ENCODE measurements at regions not wholly inside any gene's neighbourhood (a gene's known extent, or its start where the extent isn't known, plus 50 kb on each side); places are given as distances from the start of the nearest gene placed in this dataset.

GRCh38 chr17:34156741-34157589, 98.1 kb upstream of the CCL2 start:
- H3K27ac ChIP-seq: no peak overlapping the region
- TF ChIP-seq CTCF (conservative IDR thresholded peaks at IDR 0.05) (no peak), ZFX (IDR thresholded peaks at IDR 0.05) (no peak)

GRCh38 chr17:34161690-34162089, 93.4 kb upstream of the CCL2 start:
- no peak overlapping the region for H3K27ac ChIP-seq
- TF ChIP-seq ZFX (IDR thresholded peaks at IDR 0.05) (no peak), CTCF (conservative IDR thresholded peaks at IDR 0.05) (no peak)

GRCh38 chr17:34163123-34163522, 92.0 kb upstream of the CCL2 start:
- TF ChIP-seq ZFX (IDR thresholded peaks at IDR 0.05) (no peak), CTCF (conservative IDR thresholded peaks at IDR 0.05) (no peak)
- no peak overlapping the region for H3K27ac ChIP-seq

- H3K27ac ChIP-seq: no peak overlapping the region
- TF ChIP-seq ZFX (IDR thresholded peaks at IDR 0.05): no peak
- TF ChIP-seq CTCF (conservative IDR thresholded peaks at IDR 0.05): peak; percentile 48
Measured at GRCh38 chr17:34163646-34164045, 91.4 kb upstream of the CCL2 start.

DNA sequence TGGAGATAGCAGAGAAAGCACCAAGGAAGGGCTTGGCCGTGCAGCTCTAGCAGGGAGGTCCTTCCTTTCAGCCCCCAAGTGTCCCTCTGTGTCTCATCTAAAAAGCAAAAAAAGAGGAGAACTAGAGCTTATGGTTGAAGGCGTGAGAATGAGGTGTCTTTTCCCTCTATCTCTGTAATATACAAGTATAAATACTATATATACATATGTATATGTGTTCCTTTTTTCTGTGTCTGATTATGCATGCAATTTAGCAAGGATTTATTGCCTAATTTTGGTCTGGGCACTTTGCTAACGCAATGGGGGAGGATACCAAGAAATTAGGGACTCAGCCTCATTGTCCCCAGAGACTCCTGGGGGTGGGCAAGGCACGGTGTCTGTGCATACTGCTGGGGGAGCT, 90.2 kb upstream of the CCL2 start:
- no peak for TF ChIP-seq ZFX (IDR thresholded peaks at IDR 0.05)
- TF ChIP-seq CTCF (conservative IDR thresholded peaks at IDR 0.05): no peak
- no peak overlapping the region for H3K27ac ChIP-seq

DNA sequence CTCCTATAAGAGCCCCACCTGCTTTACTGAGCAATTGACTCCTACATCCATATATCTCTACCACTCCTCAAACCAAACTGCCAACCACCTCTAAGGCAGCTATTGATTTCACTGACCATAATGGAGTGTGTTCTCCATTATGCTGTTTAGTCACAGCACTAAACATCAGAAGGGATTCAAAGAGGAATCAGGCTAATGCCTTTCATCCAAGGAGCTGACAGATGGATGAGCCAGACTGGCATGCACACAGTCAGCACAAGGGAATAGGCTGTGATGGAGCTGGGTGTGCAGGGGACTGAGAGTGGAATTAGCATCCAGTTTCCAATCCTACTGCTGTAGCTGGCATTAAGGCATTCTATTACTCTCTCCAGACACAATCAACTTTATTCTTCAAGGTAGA, 88.7 kb upstream of the CCL2 start:
- H3K27ac ChIP-seq: no peak overlapping the region
- TF ChIP-seq ZFX (IDR thresholded peaks at IDR 0.05) (no peak), CTCF (conservative IDR thresholded peaks at IDR 0.05) (no peak)

- TF ChIP-seq CTCF (conservative IDR thresholded peaks at IDR 0.05): no peak
- no peak for TF ChIP-seq ZFX (IDR thresholded peaks at IDR 0.05)
- no peak overlapping the region for H3K27ac ChIP-seq
Measured at GRCh38 chr17:34167354-34167753, 87.7 kb upstream of the CCL2 start.
